ENCODE measurements at regions not wholly inside any gene's neighbourhood (a gene's known extent, or its start where the extent isn't known, plus 50 kb on each side); places are given as distances from the start of the nearest gene placed in this dataset.

GRCh38 chr11:119934267-119934666 is 203.6 kb downstream of the TRIM29 start:
- TF ChIP-seq CTCF (IDR thresholded peaks at IDR 0.05; ENCODE audit: low read depth, low read length), result no peak
- no peak for TF ChIP-seq EZH2phosphoT487 (IDR thresholded peaks at IDR 0.05; ENCODE audit: low read depth)
